ENCODE measurements at regions not wholly inside any gene's neighbourhood (a gene's known extent, or its start where the extent isn't known, plus 50 kb on each side); places are given as distances from the start of the nearest gene placed in this dataset.

- TF ChIP-seq CTCF (IDR thresholded peaks at IDR 0.05; ENCODE audit: low read length) (no peak), EZH2 (optimal IDR thresholded peaks at IDR 0.05; ENCODE audit: low read depth, low read length) (no peak)
These were observed 368.1 kb upstream of the JARID2 start for GRCh38 chr6:14877758-14878157.

Data from MM.1S (cell line).